ENCODE measurements at regions not wholly inside any gene's neighbourhood (a gene's known extent, or its start where the extent isn't known, plus 50 kb on each side); places are given as distances from the start of the nearest gene placed in this dataset.

- no peaks in the 10 kb centered on the region for H3K4me1 ChIP-seq (ENCODE audit: low read depth)
- ATAC-seq: no peak
- TF ChIP-seq CTCF (IDR thresholded peaks at IDR 0.05): no peak
- no peaks in the 10 kb centered on the region for H3K9me3 ChIP-seq
- intact Hi-C loops (cut with DNase I, micrococcal nuclease): no loop called here
- H3K4me3 ChIP-seq: no peak overlapping the region
- H3K36me3 ChIP-seq (ENCODE audit: low read depth): no peaks in the 10 kb centered on the region
- no peak for DNase-seq
Observed at GRCh38 chr14:34044666-34045306, 93.9 kb upstream of the EGLN3 start.

GRCh38 chr14:34044373-34044637 lies 93.4 kb upstream of the EGLN3 start:
- ATAC-seq (no peak), DNase-seq (no peak)
- Histone ChIP-seq H3K9me3 (no peaks in the 10 kb centered on the region), H3K36me3 (ENCODE audit: low read depth) (no peaks in the 10 kb centered on the region), H3K4me3 (no peak overlapping the region), H3K4me1 (ENCODE audit: low read depth) (no peaks in the 10 kb centered on the region)
- intact Hi-C loops (cut with DNase I, micrococcal nuclease): no loop called here
- TF ChIP-seq CTCF (IDR thresholded peaks at IDR 0.05): no peak

- ATAC-seq: peak; percentile 96
- no peak for TF ChIP-seq CTCF (IDR thresholded peaks at IDR 0.05)
Observed at GRCh38 chr14:34043627-34044372, 92.9 kb upstream of the EGLN3 start.

GRCh38 chr14:34041220-34041619 lies 90.3 kb upstream of the EGLN3 start:
- DNase-seq: no peak
- TF ChIP-seq CTCF (IDR thresholded peaks at IDR 0.05): no peak
- H3K4me1 ChIP-seq (ENCODE audit: low read depth): no peaks in the 10 kb centered on the region
- no peak for ATAC-seq
- H3K9me3 ChIP-seq: no peaks in the 10 kb centered on the region
- H3K36me3 ChIP-seq (ENCODE audit: low read depth): no peaks in the 10 kb centered on the region
- no peak overlapping the region for H3K4me3 ChIP-seq
- intact Hi-C loops (cut with DNase I, micrococcal nuclease): no loop called here

More at GRCh38 chr14:34043627-34044372, 92.9 kb upstream of the EGLN3 start:
- H3K4me3 ChIP-seq: no peak overlapping the region
- no peaks in the 10 kb centered on the region for H3K4me1 ChIP-seq (ENCODE audit: low read depth)
- DNase-seq: peak in 1 of 3 donors; percentile 46
- intact Hi-C loops (cut with DNase I, micrococcal nuclease): no loop called here
- no peaks in the 10 kb centered on the region for H3K36me3 ChIP-seq (ENCODE audit: low read depth)
- H3K9me3 ChIP-seq: no peaks in the 10 kb centered on the region

GRCh38 chr14:34040766-34041165 lies 89.9 kb upstream of the EGLN3 start:
- Histone ChIP-seq H3K36me3 (ENCODE audit: low read depth) (no peaks in the 10 kb centered on the region), H3K4me1 (ENCODE audit: low read depth) (peaks cover under 1% of the 10 kb centered on the region), H3K4me3 (no peak overlapping the region), H3K9me3 (no peaks in the 10 kb centered on the region)
- no peak for ATAC-seq
- DNase-seq: no peak
- intact Hi-C loops (cut with DNase I, micrococcal nuclease): no loop called here
- TF ChIP-seq CTCF (IDR thresholded peaks at IDR 0.05): no peak
